AG09309 (cell line): ENCODE measurements at regions not wholly inside any gene's neighbourhood (a gene's known extent, or its start where the extent isn't known, plus 50 kb on each side); places are given as distances from the start of the nearest gene placed in this dataset.
"Not testable (repeated sequence)": the region's sequence is repeated elsewhere in the genome, so short reads cannot be mapped to it uniquely, and the experiment has no call there.

Experiments
- DNase-seq: peaks from one replicate; pipeline ENCODE4 v3.0.0-alpha.2; 2010; ENCODE audit warnings: low read depth
- H3K4me3 ChIP-seq: 2 replicates; pipeline ENCODE4 v1.5.1; 2011; ENCODE audit warnings: mild to moderate bottlenecking, low read depth, low read length, moderate library complexity; ENCODE audit not compliant: control insufficient read depth
- CTCF ChIP-seq: IDR thresholded peaks from 2 replicates; pipeline ENCODE4 v1.5.1; 2011; ENCODE audit warnings: mild to moderate bottlenecking, low read depth, low read length, inconsistent platforms; ENCODE audit not compliant: insufficient read depth, control insufficient read depth; ENCODE audit errors: missing control alignments

- DNase-seq: no peak
- no peak for TF ChIP-seq CTCF
- no peak overlapping the region for H3K4me3 ChIP-seq
Measured at GRCh38 chrX:34341814-34342213, 209.7 kb upstream of the FAM47A start.

- no peak overlapping the region for H3K4me3 ChIP-seq
- TF ChIP-seq CTCF: no peak
- no peak for DNase-seq
Measured at GRCh38 chrX:34341258-34341657, 209.1 kb upstream of the FAM47A start.

GRCh38 chrX:34338046-34338445, 205.9 kb upstream of the FAM47A start:
- TF ChIP-seq CTCF: no peak
- no peak overlapping the region for H3K4me3 ChIP-seq
- no peak for DNase-seq

- not testable (repeated sequence) for H3K4me3 ChIP-seq, DNase-seq
Measured at GRCh38 chrX:34335376-34335775, 203.3 kb upstream of the FAM47A start.

- TF ChIP-seq CTCF: no peak
- H3K4me3 ChIP-seq: no peak overlapping the region
- no peak for DNase-seq
Measured at GRCh38 chrX:34332334-34332733, 200.2 kb upstream of the FAM47A start.

- DNase-seq: no peak
- no peak for TF ChIP-seq CTCF
- no peak overlapping the region for H3K4me3 ChIP-seq
Measured at GRCh38 chrX:34325460-34325859, 193.3 kb upstream of the FAM47A start.

GRCh38 chrX:34320424-34320823, 188.3 kb upstream of the FAM47A start:
- not testable (repeated sequence) for H3K4me3 ChIP-seq, DNase-seq

GRCh38 chrX:34300871-34301270, 168.8 kb upstream of the FAM47A start:
- TF ChIP-seq CTCF: peak; percentile 45
- DNase-seq: peak; percentile 3
- no peak overlapping the region for H3K4me3 ChIP-seq
